ENCODE measurements at regions not wholly inside any gene's neighbourhood (a gene's known extent, or its start where the extent isn't known, plus 50 kb on each side); places are given as distances from the start of the nearest gene placed in this dataset.

- no peak for DNase-seq
- 81% methylated on average over 4 of the region's 4 CpGs for WGBS, 2 donors
- H3K4me3 ChIP-seq, result no peak overlapping the region
- no peak overlapping the region for H3K27ac ChIP-seq
- ATAC-seq, result no peak
- no peak for TF ChIP-seq CTCF (IDR thresholded peaks at IDR 0.05)
- H3K27me3 ChIP-seq, result peaks cover 0 to 55% (median 25%) of the 10 kb centered on the region in 7 donors
- H3K36me3 ChIP-seq, result no peaks in the 10 kb centered on the region
- no peaks in the 10 kb centered on the region for H3K9me3 ChIP-seq
- intact Hi-C loops (cut with DNase I), result loop anchor here in 8 of 10 donors (10.0 kb wide), 2 partner anchors 156 to 486 kb away; no protein-coding TSS in a partner anchor
- H3K4me1 ChIP-seq, result peaks cover 0 to 10% (median 0%) of the 10 kb centered on the region in 9 donors
Measured at GRCh38 chr2:176658708-176659107, 389.5 kb downstream of the MTX2 start.

DNA sequence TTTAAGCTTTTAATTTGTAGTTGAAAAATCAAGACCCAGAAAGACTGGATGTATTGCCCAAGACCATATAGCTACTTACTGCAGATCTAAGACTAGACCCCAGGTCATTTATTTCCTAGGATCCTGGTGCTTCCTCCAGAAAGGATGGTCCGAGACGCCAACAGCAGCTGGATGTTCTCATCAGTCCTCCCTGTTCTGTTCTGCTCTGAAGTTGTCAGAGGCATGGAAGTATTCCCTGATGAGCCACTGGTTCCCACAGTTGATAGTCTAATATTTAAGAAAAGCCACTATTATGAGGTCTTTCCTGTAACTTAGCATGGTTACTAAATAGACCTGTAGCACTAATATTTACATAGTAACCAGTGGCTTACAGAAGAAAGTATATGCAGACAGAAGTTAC lies 393.5 kb downstream of the MTX2 start:
- 71 to 85% methylated on average over 2 of the region's 2 CpGs for WGBS, 2 donors
- no peak for TF ChIP-seq CTCF (IDR thresholded peaks at IDR 0.05)
- Histone ChIP-seq H3K27ac (no peak overlapping the region), H3K36me3 (no peaks in the 10 kb centered on the region), H3K4me3 (no peak overlapping the region), H3K4me1 (peaks cover 0 to 6% (median 0%) of the 10 kb centered on the region in 9 donors), H3K27me3 (peaks cover 0 to 40% (median 22%) of the 10 kb centered on the region in 7 donors), H3K9me3 (no peaks in the 10 kb centered on the region)
- intact Hi-C loops (cut with DNase I), result loop anchor here in 1 of 10 donors (5.0 kb wide), 1 partner anchor 145 kb away; no protein-coding TSS in a partner anchor
- peak in 4 of 8 donors; percentile 31 to 62 (median 48) for ATAC-seq
- peak in 1 of 2 donors; percentile 29 for DNase-seq

DNA sequence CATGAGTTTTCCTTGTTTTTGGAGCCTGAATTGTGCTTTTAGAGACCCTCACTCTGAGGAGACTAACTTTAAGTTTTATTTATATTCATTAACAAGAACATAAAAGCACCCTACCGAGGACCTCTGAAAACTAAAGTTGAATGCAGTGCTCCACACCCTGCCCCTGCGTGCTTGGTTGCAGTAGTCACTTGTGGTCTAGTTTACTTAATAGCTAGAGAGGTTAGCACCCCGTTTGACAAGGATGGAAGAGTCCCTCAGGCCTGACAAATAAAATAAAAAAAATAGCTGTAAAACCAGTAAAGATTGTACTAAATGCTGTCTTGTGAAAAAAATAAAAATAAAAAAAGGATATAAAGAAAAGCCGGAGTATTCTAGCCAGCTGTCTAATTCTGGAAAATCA lies 395.2 kb downstream of the MTX2 start:
- no peak for TF ChIP-seq CTCF (IDR thresholded peaks at IDR 0.05)
- no peak for ATAC-seq
- peaks cover 0 to 29% (median 21%) of the 10 kb centered on the region in 7 donors for H3K27me3 ChIP-seq
- no peaks in the 10 kb centered on the region for H3K9me3 ChIP-seq
- 83 to 84% methylated on average over 4 of the region's 4 CpGs for WGBS, 2 donors
- H3K4me3 ChIP-seq, result no peak overlapping the region
- DNase-seq, result no peak
- H3K36me3 ChIP-seq, result no peaks in the 10 kb centered on the region
- intact Hi-C loops (cut with DNase I), result loop anchor here in 1 of 10 donors (5.0 kb wide), 1 partner anchor 143 kb away; no protein-coding TSS in a partner anchor
- no peak overlapping the region for H3K27ac ChIP-seq
- H3K4me1 ChIP-seq, result peaks cover 0 to 12% (median under 1%) of the 10 kb centered on the region in 9 donors

- intact Hi-C loops (cut with DNase I), result no loop called here
- WGBS, 2 donors, result 97 to 100% methylated on average over 1 of the region's 1 CpG
Measured at GRCh38 chr2:176665086-176665485, 395.8 kb downstream of the MTX2 start.

More at GRCh38 chr2:176665086-176665485, 395.8 kb downstream of the MTX2 start:
- Histone ChIP-seq H3K9me3 (no peaks in the 10 kb centered on the region), H3K27ac (no peak overlapping the region), H3K4me3 (no peak overlapping the region), H3K27me3 (peaks cover 0 to 24% (median 15%) of the 10 kb centered on the region in 7 donors), H3K36me3 (no peaks in the 10 kb centered on the region), H3K4me1 (peaks cover 0 to 15% (median 6%) of the 10 kb centered on the region in 9 donors)
- ATAC-seq, result no peak
- no peak for DNase-seq
- no peak for TF ChIP-seq CTCF (IDR thresholded peaks at IDR 0.05)

All from heart right ventricle (tissue), 16 donors.